NT2/D1 (cell line): ENCODE measurements at regions not wholly inside any gene's neighbourhood (a gene's known extent, or its start where the extent isn't known, plus 50 kb on each side); places are given as distances from the start of the nearest gene placed in this dataset.

Experiments used
- YY1 ChIP-seq: IDR thresholded peaks from 2 replicates; pipeline ENCODE4 v1.6.1; 2011; ENCODE audit not compliant: insufficient read length, insufficient read depth
- ZNF274 ChIP-seq: IDR thresholded peaks from 2 replicates; pipeline ENCODE4 v1.6.1; 2011; ENCODE audit warnings: mild to moderate bottlenecking, low read depth, low read length

DNA sequence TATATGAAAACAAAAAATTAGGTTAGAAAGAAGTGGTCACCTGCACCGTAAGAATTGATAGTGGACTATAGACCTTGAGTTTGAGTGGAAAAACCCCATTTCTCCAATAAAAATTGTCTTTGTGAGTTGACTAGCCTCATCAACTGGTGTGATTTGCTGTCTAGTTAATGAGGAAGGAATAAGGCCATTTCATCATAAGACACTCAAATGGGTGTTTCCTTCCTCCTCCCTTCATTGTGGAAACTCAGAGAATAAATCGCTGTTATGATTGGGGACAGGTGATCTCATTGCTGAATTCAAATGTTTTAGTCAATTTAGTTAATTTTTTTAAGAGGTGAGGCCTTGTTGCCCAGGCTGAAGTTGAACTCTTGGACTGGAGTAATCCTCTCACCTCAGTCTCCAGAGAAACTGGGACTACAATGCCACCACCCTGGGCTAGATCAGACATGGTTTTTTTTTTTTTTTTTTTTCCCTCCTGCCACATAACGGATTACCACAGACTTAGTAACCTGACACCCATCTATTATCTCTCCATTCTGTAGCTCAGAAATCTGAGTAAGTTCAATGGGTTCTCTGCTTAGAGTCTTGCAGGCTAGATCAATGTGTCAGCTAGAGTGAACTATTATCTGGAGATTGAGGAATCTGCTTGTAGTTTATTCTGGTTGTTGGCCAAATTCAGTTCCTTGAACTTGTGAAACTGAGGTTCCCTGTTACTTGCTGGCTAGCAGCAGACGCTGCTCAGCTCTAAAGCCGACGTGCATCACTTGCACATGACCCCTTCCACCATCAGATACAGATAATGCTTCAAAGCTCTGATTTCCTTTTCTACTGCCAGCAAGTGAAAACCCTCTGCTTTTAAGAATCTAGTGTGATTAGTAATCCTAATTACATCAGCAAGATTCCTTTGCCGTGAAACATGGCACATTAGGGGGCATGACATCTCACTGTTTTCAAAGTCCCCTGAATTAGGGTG lies 663.8 kb upstream of the CDH9 start:
- TF ChIP-seq YY1, result no peak
- no peak for TF ChIP-seq ZNF274
